ELF-1 (cell line): ENCODE measurements at regions not wholly inside any gene's neighbourhood (a gene's known extent, or its start where the extent isn't known, plus 50 kb on each side); places are given as distances from the start of the nearest gene placed in this dataset.

ENCODE experiments used
- DNase-seq: peaks from one replicate; pipeline ENCODE4 v3.0.0-alpha.2; 2016; ENCODE audit warnings: low read depth, low spot score

- DNase-seq: no peak
These were observed 587.7 kb downstream of the CPS1 start for GRCh38 chr2:211144078-211144477.

GRCh38 chr2:211144974-211145665 is 588.7 kb downstream of the CPS1 start:
- no peak for DNase-seq

DNA sequence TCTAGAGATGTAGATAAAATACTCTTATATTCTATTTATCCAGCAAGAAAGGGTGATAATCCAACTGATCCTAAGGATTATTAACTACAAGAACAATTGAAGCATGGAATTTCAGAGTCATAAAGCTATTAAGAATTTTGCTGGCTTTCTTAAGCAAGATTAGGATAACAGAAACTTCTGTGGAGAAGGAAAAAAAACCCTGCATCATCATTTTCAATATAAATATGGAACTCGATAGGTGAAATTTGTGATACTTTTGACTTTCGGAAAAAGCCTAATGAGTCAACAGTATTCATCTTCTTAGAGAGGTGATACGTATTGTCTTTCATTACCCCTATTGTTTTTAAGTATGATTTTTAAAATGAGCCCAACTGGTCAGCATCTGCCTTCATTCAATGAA is 593.3 kb downstream of the CPS1 start:
- DNase-seq: no peak

GRCh38 chr2:211157211-211157610 is 600.8 kb downstream of the CPS1 start:
- no peak for DNase-seq

- DNase-seq: peak; percentile 4
These were observed 601.6 kb downstream of the CPS1 start for GRCh38 chr2:211157856-211158463.

DNA sequence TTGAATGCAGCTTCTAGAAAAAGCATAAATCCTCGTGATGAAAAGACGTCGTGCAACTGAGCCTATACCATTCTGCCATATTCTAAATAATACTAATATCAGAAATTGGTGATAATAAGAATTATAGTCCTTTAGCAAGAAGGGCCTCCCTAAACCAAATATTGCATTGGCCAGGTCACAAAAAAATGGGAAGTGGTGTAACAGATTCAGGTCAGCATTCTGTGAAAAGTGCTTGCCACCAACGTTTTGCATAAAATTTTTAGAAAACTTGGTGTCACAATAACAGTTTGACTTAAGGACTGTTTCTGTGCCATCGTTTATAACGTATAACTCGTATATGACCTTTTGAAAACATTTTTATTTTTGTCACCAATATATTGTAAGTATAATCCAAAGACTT is 603.6 kb downstream of the CPS1 start:
- DNase-seq: no peak

DNA sequence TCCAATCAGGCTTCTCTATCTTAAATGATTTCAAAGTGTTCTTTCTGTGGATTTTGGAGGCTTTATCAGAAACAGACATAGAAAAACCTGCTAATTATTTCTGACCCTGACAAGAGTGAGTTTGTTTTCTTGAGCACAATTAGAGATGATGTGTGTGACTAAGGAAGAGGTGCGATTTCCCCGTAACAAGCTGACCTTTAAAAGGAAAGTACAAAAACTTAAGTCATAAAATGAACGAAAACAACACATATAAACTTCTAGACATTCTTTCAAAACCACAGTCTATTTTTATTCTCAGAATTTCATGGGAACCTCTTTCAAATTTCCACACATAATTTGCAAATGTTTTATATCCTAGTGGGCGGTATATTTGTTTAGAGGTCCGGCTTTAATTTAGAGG is 604.8 kb downstream of the CPS1 start:
- DNase-seq: no peak

DNA sequence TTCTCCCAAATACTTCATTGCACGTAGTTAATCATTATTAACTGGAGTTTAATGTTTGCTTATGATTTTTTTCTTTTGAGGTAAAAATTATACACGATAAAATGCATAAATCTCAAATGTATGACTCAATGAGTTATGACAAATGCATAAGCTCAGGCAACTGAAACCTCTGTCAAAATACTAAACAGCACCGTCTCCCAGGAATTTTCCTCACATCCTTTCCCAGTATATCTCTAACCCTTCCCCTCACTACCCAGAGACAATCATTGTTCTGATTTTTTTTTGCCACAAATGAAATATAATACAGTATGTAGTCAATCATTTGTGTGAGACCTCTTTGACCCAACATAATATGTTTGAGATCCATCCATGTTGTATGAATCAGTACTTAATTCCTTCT is 606.5 kb downstream of the CPS1 start:
- DNase-seq: no peak

GRCh38 chr2:211170843-211171242 is 614.4 kb downstream of the CPS1 start:
- DNase-seq: no peak

DNA sequence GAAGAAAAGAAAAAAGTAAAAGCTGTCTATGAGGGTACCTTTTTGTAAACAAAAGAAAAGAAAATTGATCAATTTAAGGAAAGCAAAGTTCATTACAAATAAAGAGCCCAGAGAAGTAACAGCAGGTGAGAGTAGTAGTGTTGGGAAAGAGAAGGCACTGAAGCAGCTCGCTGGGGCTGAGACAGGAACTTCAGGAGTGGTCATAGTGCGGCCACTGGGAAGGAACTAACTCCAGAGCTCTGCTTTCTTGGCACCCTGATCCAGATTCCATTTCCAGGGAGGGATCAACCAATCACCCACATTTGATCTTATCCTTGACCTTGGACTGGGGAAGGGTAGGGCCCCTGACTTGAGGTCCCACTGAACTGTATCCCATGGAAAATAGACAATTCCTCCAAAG is 617.6 kb downstream of the CPS1 start:
- DNase-seq: no peak

DNA sequence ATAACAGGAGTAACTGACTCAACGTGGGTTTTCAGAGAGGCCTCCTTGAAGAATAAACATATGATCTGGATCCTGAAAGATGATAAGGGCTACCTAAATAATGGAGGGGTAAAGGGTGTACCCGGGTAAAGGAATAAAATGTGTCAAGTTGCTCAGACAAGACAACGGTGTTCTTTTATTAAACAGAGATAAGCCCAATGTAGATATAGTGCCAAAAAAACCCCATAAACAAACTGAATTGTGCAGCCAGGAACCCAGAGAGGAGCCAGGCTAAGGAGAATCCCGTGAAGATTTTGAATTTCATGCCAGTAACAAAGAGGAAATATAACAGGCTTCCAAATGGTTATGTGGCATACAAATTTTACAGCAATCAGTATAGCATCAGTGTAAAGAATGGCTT is 618.2 kb downstream of the CPS1 start:
- DNase-seq: no peak

DNA sequence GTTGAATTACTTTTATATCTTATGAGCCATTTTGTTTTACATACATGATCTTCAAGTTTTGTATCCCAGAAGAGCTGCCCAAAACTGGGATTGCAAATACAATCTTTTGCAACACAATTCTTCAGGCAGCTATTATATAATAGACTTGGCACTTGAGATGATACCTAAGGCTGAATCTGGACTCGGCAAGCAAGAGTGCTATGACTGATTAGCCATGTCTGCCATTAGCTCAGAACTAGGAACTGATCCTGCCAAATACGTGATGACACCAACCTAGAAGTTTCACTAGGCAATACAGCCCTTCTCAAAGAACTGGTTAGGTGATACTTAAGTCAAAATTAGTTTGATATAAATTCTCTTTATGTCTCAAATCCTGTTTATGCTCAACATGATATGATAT is 619.6 kb downstream of the CPS1 start:
- DNase-seq: no peak

GRCh38 chr2:211176514-211177141 is 620.2 kb downstream of the CPS1 start:
- no peak for DNase-seq

DNA sequence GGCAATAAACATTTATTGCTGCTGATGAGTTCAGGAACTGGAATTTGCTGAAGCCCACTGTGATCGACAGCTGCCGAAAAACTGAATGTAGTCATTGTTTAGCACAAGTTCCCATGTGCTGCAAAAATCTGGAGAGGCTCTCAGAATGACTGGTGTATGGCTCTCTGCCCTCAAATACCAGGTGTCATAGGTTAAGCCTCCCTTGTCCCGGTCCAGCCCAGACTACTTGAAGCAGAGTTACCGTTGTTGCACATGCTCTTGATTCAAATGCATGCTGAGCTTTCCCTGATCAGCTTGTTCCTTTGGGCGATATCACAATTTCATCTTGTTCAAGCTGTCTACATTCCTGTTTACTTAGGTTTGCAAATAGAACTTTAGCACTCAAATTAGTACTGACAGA is 625.2 kb downstream of the CPS1 start:
- DNase-seq: no peak

- DNase-seq: no peak
These were observed 631.2 kb downstream of the CPS1 start for GRCh38 chr2:211187602-211188001.

GRCh38 chr2:211203986-211204385 is 647.6 kb downstream of the CPS1 start:
- DNase-seq: no peak

GRCh38 chr2:211204456-211204855 is 648.1 kb downstream of the CPS1 start:
- no peak for DNase-seq

DNA sequence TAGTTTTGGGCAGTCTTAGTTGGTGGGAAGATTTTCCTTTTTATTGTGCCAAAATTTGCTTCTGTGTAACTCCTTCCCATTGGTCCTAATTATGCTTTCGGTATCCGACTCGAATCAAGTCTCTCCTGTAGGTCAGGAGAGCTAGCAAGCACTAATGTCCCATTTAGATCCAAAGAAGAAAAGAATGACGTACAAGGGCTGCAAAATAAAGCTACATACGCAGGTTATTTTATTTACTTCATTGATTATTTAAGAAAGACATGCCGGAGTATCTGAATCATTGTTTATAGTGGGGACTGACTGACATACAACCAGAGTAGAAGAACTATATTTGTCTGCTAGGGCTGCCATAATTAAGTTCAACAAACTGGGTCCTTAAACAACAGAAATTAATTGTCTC is 648.5 kb downstream of the CPS1 start:
- DNase-seq: no peak

GRCh38 chr2:211205358-211205757 is 649.0 kb downstream of the CPS1 start:
- no peak for DNase-seq

- no peak for DNase-seq
These were observed 649.4 kb downstream of the CPS1 start for GRCh38 chr2:211205836-211206235.

DNA sequence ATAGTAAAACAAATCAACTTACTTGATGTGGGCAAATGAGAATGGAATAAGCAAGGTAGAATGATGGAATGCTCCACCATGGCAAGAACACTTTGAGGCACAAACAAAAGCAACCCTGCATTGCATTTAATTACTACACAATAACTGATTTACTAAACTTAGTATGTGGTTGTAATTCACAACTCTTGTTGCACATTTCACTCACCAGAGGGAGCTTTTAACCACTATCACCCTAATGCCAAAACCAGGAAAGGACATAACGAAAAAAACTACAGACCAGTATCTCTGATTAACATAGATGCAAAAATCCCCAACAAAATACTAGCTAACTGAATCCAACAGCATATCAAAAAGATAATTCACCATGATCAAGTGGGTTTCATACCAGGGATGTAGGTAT is 659.8 kb downstream of the CPS1 start:
- DNase-seq: peak; percentile 11

GRCh38 chr2:211219548-211219947 is 663.1 kb downstream of the CPS1 start:
- DNase-seq: peak; percentile 27

DNA sequence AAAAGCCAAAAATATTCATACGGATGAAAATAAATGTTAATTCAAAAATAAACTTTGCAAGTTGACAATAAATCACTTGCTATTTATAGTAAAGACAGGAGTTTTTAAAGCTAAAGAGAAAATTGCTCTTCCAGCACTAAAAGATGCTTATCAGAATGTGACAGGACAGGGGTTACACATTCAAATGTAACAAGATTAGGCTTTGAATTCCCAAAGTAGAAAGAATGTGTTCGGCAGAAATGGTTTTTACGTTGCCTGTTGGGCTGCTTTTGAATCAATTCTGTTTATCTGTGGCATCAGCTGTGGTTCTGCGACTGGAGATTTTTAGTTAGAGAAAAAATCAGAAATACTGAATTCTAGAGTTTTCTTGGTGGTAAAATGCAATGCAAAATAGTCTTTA is 669.4 kb downstream of the CPS1 start:
- no peak for DNase-seq
